Dermis blood vessel endothelial cell (primary cell): ENCODE measurements at regions not wholly inside any gene's neighbourhood (a gene's known extent, or its start where the extent isn't known, plus 50 kb on each side); places are given as distances from the start of the nearest gene placed in this dataset.
"Not testable (repeated sequence)": the region's sequence is repeated elsewhere in the genome, so short reads cannot be mapped to it uniquely, and the experiment has no call there.

Source experiments
- DNase-seq: peaks from one replicate; pipeline ENCODE4 v3.0.0; 2010

DNA sequence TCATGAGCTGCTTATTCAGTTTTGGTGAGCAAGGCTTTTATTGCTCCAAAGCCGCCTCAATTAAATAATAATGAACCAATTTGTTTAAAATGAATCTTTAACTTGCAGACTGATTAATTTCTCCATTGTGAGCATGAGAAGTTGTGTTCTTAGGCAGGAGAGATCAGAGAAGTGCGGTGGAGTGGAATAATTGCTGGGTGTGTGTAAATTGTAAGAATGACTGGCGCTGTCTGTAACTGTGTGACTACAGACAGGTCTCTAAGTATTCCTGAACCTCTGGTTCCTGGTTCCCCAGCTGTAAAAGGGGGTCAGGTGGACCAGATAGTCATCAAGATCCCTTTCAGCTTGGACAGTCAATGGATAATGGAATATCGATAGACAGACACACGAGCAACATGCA lies 98.0 kb upstream of the EFEMP1 start:
- no peak for DNase-seq

DNA sequence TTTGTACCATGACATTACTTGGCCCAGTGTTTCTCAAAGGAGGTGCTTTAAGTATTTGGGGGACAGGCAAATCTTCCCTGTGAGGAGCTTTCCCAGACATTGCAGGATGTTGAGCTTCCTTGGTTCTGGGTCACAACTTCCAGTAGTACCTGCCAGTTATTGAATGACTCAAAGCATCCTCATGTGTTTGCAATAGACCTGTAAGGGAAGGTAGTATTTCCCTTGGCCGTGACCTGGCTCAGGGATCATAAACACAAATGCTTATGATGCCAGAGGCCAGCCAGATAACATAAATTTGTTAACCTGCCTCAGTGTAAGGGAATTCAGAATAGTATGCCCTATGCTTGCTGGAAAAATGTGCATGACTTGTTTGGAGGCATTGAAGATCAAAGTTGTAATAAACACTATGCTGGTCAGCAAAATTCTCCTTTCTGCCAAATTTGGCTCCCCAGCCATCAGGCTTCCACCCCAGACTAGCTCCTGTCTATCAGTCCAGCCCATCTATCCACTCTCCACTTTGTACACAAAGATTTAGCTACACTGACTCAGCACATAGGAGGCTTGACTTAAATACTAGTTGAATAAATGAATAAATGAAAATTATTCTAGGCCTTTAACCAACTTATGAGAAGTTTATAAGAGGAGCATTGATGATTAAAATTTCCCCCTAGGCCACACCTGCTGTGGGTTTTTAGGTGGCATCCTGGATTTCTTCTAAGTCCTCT lies 102.0 kb upstream of the EFEMP1 start:
- DNase-seq = peak; percentile 46

DNA sequence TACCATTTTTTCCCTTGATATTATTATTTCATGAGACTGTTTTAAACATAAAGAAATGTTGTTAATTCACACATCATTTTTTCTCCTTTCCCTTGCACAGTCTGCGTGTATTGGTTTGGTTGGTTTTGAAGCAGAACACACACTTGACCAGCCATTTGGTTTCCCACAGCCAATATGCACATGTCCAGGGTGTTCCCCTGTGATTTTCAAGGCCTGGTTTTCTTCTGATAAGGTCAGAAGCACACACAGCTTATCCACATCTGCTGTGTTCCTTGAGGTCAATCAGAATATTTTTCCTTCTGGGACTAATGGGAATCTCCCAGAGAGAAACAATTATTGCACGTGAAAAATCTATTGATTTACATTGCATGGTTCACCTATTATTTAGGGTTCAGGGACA lies 103.2 kb upstream of the EFEMP1 start:
- no peak for DNase-seq

DNA sequence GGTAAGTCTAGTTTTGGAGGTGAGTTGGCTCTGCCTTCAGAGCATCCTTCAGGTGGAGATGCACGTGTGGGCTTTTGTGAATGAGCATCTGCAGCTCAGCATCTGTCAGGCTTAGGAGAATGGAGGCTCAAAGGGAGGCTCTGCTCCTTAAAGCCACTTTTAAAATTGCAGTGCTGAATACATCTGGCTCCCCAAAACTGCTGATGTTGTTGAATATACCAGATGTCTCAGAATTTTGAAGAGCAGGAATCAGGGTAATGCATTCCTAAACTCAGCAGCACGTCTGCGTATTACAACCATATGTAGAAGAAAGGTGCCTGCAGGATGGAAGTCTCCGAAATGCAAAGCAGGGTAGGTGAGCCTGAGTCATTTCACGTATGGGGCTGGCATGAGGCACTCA lies 106.5 kb upstream of the EFEMP1 start:
- no peak for DNase-seq

DNA sequence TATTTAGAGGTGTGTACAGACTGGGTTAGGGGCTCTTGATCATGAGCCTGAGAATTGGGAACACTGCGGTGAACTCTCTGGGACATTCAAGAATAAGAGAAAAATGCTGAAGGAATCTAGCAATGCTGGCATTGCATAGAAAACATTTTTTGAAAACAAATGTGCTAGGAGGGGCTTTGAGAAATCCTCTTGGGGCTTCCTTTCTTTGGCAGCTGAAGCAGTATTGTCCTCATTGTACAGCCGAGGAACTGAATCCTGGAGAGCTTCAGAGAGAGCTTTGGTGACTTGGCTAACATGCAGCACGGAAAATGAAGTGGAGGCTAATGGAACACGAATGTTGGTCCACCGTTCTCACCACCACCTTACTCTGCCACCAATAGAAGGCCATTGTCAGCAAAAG lies 107.3 kb upstream of the EFEMP1 start:
- no peak for DNase-seq

DNA sequence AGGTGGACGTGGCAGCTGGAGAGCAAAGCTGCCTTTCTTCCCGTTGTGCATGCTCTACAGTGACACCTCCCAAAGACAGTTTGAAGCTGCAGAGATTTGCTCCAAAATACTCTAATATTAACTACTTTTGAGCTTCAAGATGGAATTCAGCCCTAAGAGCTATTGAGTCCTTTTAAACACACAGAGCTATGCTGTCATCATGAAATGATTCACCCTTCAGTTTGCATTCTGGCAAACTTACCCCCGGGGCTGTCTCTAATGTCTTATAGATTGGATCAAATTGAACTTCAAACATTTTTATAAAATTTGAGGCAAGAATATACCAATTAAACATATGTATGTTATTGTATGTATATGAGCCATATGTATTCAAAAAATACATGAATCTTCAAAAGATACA lies 110.7 kb upstream of the EFEMP1 start:
- no peak for DNase-seq

DNA sequence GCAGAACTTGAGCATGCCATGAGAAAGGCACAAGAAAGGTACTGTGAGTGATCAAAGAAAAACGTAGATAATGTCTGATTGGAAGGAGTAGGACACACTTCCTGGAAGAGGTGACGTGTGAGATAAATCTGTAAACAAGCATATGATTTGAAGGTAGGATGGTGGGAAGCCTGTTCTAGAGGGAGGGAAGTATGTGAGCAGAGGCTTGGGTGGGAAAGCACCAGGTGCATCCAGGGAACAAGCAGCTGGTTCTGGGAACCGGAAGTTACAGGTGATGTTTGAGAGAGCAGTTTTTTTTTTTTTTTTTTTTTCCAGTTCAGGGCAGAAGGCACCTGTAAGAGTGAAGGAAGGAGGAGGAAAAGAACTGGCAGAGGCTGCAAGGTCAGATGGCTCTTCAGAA lies 116.6 kb upstream of the EFEMP1 start:
- no peak for DNase-seq

DNA sequence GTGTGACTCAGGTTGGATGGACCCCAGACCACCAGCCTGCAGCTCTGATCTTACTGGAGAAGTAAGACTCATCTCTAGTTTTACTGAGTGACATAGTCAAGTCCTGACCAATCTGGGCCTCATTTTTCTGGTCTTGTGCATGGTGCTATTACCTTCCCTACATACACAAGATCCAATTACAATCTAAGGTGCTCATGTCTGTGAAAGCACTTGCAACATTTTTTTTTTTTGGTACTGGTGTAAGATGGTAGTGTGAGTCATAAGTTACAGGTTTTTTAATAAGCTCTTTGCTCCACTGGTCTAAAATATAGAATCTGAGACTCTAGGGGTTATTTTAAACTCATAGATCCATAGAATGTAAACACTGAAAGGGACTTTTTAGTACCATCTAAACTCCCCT lies 117.3 kb upstream of the EFEMP1 start:
- no peak for DNase-seq

DNA sequence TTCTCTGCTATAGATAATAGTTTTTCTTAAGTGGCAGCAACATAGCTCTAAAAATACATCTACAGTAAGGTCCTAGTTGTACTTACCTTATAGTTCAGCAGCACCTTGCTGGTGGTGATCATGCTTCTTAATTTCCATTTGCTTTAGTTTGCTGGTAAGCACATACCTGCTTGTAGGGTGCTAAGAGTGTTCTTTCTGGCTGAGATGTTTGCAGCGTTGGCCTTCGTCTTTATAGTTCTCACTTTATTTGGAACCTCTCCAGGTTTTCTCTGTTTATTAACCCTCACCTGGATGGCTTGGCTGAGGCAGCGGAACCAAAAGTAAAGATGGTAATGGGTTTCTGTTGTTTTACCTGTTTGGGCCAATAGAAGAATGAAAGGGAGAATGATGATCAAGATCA lies 123.6 kb upstream of the EFEMP1 start:
- no peak for DNase-seq

DNA sequence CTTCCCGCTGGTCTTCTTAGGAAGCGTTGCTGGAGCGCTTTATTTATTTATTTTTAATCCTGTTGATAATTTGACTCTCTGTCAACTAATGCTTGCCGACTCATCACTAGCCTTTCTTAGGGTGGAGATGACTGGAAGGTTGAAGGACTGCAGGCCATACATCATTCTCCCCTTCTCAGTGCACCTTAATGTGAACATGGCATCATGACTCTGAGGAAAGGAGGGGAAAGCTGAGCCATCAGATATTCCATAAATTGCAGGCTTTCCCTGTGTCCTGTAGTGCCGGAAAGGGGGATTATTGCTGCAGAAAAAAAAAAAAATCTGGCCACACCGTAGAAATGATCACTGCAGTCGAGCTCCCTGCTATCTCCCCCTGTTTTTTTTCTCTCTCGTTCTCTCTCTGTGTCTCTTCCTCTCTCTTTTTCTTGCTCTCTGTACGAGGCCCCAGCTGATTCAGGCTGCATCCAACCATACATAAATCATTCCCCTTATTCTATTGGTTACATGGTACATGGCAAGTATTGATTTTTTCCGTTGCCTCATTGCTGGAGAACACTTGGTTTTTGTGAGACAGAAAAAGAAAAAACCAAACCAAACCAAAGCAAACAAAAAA lies 125.8 kb upstream of the EFEMP1 start:
- DNase-seq = no peak

DNA sequence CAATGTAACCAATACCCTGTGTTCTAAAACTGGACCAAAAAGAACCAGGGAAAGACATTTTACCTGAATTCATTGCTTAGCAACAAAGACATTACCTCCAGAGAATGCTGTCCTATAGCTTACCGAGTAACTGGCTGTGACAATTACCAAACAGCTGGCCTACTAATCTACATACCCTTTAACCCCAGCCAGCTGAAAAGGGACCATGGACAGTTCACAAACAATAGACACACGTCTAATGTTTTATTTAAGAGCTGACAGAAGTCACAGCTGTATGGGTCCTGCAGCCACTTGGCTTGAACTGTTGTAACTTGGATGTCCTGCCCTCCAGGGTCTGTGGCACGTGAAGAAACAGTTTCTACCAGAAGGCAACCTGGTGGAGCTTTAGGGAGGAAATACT lies 130.1 kb upstream of the EFEMP1 start:
- DNase-seq = no peak

DNA sequence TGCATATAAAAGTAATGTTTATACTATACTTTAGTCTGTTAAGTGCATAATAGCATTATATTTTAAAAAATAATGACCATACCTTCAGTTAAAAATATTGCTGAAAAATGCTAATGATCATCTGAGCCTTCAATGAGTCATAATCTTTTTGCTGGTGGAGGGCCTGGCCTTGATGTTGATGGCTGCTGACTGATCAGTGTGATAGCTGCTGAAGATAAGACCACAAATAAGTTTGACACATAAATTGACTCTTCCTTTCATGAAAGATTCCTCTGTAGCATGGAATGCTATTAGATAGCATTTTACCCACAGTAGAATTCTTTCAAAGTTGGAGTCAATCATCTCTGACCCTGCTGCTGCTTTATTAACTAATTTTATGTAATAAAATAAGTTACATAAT lies 128.4 kb upstream of the CCDC85A start:
- DNase-seq = no peak

DNA sequence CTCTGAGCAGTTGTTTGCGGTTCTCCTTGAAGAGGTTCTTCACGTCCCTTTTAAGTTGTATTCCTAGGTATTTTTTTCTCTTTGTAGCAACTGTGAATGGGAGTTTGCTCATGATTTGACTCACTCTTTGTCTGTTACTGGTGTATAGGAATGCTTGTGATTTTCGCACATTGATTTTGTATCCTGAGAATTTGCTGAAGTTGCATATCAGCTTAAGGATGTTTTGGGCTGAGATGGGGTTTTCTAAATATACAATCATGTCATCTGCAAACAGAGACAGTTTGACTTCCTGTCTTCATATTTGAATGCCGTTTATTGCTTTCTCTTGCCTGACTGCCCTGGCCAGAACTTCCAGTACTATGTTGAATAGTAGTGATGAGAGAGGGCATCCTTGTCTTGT lies 122.5 kb upstream of the CCDC85A start:
- DNase-seq = not testable (repeated sequence)

DNA sequence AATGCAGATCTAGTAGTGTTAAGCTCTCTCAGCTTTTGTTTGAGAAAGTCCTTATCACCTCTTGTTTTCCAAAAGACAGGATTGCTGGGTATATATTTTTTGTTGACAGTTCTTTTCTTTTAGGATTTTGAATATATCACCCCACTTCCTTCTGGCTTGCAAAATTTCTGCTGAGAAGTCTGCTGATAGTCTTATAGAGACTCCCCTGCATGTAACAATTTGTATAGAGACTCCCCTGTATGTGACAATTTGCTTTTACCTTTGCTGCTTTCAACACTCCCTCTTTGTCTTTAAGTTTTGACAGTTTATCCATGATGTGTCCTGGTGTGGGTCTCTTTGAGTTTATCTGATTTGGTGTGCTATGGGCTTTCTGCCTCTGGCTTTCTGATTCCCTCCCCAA lies 115.0 kb upstream of the CCDC85A start:
- DNase-seq = no peak

DNA sequence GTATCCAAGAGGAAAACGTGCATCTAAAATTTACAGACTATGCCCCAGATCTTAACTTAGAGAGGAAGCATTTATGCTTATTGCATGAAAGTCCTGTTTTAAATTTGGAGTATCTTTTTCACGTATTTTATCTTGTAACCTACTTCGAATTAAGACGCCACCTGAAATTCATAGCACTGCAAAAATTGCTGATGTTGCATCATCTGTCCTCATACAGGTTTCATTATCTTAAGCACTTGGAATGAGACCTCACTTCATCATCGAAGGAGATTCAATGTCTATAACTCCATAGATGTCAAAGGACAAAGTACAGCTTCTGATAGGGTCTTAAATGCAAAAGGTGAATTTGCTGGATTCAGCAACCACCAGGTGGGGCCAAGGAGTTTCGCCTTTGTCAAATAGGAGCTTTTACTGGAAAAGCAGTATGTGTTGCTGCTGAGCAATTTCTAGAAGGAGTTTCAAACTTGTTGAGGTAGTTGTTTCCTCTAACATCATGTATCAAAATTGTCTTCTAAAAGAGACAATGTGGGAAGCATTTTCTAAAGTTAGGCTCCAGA lies 106.4 kb upstream of the CCDC85A start:
- DNase-seq = peak; percentile 61

DNA sequence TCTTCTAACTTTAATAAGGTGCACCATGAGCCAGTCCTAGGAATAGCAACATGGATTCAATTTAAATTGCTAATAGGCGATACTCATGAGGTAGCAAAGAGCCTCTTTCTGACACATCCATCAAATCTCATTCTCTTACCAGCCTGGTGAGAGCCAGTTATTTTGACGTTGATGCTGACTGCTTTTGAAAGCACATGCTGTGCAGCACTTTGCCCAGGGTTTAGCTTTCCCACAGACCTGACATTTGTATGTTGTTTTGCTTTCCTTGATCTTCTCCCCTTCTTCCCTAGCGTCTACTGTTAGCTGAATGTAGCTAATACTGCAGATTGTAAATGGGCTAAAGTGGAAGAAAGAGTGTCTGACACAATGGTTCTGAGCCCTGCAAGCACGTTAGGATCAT lies 101.1 kb upstream of the CCDC85A start:
- no peak for DNase-seq

DNA sequence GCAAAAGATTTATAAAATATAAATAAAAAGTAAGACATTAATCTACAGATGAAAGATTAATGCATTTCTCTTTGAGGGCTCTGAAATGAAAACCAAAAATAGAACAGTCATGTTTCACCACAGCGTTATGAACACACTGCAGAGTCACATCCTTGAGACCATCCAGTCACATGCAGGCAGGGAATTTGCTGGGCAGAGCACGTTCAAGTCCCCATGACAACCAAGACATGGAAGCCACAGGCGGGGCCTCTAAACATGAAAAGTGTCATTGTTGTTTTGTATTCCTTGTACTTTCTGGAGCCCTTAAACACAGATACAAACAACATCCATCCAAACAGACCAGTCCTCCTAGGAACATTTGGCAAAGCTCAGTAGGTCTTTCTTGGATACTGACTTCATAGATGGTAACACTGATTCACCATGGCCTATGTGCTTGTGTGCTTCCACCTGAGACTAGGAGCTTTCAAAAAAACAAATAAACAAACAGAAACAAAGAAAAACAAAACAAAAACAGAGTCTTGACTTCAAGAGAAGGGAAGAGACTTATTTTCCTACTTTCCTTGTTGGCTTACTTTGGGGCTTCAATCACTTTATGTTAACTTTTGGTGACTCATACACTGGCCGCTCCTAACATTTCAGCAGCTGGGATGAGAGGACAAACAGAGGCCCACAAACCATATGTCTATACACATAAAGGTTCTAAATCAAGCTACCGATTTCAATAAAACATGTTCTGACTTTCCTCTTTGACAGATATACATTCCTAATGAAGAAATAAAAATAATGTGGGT lies 99.5 kb upstream of the CCDC85A start:
- DNase-seq = no peak

DNA sequence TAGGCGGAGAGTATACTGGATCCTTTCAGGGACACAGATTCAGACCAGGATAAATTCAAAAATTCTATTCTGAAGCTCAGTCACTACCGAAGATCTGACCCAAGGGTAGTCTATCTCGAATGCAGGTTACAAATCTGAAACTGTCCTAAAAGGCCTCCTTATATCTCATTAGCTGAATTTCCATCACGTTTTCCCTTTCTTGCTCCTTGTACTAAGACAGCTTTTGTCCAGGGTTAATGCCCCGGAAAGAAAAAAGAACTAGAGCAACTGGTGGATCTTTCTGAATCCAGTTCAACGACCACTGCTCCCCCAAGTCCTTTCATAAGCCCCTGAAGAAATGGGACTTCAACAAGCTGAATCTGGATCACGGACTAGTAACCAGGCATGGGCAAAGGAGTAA lies 97.5 kb upstream of the CCDC85A start:
- no peak for DNase-seq

DNA sequence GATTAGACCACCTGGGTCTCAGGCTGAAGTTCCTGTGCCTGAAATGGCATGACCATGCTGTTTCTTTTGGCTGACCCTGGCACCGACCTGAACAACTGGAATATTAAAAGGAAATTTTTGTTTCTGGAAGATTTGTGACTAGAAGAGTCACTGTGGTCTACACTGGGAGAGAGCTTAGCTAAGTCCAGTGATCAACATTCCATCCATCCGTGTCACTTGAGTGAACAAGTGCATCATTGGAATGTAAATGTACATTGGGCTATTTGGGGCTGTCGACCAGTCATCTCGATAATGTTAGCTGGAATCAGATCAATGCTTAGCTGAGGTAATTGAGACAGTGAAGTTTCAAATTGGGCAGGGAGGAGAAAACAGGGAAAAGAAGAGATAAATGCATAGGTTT lies 95.4 kb upstream of the CCDC85A start:
- DNase-seq = no peak

DNA sequence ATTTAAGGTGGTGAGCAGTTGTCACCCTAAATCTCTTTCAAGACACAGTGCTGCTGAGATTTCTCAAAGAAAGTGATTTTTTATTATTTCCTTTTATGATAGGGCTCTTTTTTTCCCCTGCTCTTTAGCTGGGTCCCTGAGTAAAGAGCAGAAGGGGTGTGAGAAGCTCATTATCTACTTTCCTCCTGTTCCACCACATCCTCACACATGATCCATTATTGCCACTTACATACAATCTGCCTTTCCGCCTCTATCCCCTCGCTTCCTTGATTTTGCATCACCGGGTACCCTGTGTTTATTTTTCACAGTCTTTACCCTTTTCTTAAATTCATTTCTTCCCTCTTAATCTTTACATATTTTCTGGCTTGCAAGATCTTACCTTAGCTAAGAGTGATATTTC lies 93.9 kb upstream of the CCDC85A start:
- no peak for DNase-seq

DNA sequence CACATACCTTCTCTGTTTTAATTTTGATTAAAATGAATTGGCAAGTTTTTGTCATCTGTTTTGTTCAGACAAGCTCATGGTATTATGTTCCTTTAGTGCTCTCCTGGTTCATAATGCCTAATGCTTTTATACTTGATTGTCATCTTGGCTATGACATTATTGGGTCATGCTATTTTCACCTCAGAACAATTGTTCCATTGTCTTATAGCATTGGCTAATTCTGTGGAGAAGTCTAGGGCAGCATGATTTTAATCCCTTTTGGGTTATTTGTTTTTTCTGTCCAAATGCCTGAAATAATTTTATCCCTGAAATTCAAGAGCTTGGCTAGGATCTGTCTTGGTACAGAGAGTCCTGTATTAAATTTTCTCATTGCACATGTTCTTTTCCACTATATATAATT lies 83.8 kb upstream of the CCDC85A start:
- peak; percentile 14 for DNase-seq

DNA sequence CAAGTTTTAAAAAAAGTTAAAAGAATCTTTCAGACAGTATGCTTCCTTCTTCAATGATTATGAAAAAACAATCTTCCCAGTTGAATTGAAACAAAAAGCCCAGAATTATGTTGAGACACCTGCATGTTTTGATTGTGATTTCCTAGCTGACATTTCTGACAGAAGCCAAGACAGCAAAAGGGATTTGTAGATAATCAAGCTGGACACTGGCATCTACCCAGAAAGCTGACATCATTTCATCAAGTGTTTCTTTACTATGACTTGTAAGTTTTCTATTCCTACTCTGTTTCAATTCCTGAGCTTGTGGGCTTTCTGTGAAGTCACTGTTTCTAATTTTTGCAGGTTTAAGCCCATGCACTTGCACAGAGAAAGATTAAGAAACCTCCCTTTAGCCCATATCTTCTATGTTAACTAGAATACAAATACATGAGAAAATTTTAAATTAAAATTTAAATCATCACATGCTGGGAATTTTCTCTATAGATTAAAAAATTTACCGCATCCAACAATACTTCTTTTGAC lies 82.9 kb upstream of the CCDC85A start:
- DNase-seq = peak; percentile 51

DNA sequence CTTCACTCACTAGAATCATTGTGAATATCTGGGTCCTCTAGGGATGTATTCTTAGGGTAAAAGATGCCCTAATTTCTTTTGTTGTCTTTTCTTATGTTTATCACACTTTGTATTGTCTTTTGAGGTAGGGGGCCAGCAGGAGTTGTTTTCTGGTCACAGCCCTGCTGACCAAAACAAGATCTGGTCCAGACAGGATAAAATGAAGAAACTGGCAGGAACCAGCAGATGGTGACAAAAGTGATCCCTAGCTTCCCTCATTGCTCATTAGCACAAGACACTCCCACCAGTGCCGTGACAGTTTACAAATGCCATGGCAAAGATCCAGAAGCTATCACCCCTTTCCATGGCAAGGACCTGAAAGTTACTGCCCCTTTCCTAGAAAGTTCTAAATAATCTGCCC lies 81.7 kb upstream of the CCDC85A start:
- DNase-seq = no peak

DNA sequence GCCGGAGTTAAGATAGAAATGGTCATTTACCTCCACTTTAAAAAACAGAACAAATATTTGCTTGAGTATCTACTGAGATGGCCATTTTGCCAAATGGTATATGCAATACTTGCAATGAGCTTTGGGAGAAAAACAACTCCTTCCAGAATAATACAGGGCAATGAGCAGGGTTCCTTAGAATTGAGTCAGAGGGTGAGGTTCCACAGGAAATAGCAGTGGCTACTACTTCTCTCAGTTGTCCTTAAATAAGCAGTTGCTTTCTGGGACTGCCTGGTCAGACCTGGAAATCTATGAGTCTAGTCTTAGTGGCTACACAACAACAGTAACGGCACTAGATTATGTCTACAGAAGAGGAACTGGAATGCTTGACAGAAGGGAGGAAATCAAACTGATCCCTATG lies 80.9 kb upstream of the CCDC85A start:
- DNase-seq = no peak
